ENCODE measurements at regions not wholly inside any gene's neighbourhood (a gene's known extent, or its start where the extent isn't known, plus 50 kb on each side); places are given as distances from the start of the nearest gene placed in this dataset.

DNA sequence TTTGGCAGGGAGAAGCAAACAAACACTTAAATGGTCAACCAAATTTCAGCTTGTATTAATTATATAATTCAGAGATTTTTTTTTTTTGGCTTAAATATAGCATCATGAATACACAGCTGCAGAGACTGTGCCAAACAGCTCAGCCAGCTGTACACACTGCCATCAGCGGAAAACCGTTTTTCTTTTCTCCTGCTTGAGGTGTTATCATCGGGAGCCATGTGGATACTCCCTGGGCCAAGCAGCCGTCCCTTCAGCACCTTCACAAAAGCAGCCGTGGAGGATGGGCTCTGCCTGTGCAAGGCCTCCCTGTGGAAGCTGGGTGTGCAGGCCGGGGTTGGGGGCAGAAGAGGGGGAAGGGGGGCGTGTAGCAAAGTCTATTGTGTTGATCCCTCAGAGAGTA, 85.0 kb downstream of the NUF2 start:
- DNase-seq (ENCODE audit: low spot score), result no peak

DNA sequence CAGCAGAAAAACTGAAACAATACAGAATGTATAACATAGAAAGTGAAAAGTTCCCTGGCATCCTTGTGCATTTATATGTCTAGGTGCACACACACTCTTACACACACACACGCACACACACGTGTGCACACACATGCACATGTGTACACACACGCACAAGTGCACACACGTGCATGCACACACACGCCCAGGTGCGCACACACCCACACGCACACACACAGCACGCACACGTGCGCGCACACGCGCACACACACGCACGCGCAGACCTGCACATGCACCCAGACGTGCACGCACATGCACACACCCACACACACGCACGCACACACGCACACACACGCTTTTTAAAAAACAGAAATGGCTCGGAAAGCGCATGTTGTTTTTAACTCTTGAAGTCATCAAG, 86.5 kb downstream of the NUF2 start:
- no peak for DNase-seq (ENCODE audit: low spot score)

DNA sequence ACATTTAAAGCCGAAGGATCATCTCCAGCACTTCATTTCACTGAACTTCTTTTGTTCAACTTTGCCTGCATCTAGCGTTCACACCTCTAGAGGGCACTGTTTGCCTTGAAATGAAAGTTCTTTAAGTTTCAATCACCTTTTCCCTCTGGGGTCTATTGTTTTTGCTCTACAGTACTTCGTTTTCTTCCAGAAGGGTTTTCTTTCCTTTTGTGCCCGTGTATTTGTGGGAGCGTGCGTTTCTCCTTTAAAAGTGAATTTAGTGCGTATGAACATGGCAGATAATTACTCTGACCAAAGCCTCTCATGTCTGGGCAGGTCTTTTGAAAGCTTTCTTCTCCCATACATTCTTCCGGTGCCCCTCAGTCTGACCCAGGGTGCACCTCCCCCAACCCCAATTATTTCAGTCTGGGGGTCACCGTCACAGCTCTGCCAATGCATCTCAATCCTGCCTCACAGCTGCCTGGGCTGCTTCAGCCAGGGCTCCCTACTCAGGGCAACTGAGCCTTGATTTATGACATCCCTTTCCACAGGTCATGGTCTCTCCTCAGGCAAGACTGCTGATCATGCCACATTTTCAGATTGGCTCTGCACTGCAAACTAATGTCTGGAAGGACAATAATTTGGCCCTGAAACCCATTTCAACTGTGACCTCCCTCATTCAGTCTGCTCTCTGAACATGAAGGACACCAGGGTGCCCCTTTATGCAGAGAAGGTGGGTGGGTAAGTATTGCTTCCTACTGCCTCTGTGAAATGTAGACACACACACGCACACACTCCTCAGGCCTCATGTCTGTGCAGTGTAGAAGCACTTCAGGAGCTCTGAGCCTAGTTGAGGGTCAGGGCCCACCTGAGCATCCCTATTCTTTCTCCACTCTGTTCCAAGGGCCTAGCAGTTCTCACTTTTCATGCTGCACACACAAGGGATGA, 88.6 kb downstream of the NUF2 start:
- no peak for DNase-seq (ENCODE audit: low spot score)

- no peak for DNase-seq (ENCODE audit: low spot score)
These were observed 90.5 kb downstream of the NUF2 start for GRCh38 chr1:163412221-163412620.

DNA sequence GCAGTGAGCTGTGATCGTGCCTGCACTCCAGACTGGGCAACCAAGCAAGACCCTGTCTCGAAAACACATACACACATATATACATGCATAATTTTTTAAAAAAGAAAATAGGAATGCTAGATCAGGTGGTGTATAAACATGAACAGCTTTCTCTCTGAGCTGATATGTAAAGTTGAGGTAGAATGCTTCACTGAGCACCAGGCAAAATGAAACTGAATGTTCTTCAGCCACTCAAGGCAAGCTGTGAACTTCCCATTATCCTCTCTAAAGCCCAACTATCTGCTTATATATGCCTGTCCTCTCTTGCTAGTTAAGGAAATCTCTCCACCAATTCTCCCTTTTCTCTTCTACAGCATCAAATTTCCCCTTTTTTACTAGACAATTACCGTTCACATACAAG, 93.0 kb downstream of the NUF2 start:
- no peak for DNase-seq (ENCODE audit: low spot score)

GRCh38 chr1:163421701-163422100, 99.9 kb downstream of the NUF2 start:
- no peak for DNase-seq (ENCODE audit: low spot score)

- DNase-seq (ENCODE audit: low spot score), result no peak
These were observed 101.1 kb downstream of the NUF2 start for GRCh38 chr1:163422738-163423404.

DNA sequence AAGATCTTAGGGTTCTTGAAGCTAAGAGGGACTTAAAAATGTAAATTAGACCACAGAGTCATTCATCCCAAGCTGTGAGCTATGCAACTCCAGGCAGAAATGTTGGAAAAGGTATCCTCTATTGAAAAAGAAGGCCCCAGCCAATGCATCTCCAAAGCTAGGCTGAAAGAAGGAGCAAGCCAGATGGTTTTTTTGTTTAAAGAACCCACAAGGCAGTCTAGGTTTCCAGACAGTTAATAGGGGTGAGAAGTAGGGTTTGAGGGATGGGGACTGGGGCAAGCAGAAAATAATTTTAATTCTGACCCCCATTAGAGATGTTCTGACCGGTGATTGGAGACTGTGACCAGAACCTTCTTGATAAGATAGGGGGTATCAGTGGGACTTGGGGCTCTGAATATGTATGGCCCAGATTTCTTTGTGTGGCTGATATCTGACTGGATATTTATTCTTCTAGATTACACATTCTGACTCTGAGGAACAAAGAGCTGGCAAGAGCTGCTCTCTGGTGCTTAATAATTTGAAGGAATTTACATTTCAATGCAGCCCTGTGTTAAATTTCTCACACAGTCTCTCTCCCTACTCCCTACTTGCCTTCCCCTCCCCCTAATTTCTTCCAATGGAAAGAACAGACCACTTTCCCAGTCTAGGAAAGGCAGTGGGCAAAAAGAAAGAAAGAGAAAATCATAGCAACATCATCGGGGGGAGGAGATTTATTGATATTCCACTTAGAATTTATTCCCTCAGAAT, 104.9 kb downstream of the NUF2 start:
- no peak for DNase-seq (ENCODE audit: low spot score)

DNA sequence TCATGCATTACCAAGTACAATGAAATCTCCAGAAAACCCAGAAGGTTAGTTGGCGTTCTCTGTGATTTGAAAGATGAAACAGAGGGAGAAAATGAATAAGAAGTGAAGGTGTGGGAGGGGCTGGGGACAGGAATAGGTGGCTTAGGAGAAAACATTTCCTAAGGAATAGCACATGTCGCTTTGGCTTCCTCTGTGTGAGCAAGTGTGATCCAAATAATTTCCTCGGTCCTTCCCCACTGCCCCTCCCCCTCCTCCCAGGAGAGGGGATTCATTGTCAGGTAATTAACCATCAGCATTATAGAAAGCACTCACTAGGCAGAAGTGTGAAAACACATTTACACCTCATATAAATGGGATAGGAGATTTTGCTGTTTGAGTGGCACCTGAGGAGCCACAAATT, 105.5 kb downstream of the NUF2 start:
- DNase-seq (ENCODE audit: low spot score), result no peak

GRCh38 chr1:163436140-163436812, 114.5 kb downstream of the NUF2 start:
- no peak for DNase-seq (ENCODE audit: low spot score)

DNA sequence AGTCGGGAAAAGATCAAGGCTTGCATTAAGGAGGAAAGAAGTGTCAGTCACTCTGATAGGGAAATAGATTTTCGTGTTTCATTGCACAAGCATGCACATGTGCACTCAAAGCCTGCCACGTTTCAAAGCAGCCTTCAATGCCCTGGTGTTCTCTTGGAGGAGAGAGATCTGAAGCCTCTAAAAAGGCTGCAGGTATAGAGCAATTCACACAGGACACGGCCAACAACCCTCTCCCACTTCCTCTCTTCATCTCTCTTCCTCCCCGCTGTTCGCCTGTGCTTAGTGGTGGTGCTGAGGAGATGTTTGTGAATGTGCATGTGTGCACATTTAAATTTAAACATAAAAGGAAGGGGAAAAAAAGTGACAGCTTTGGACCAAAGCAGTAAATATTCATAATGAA, 117.7 kb downstream of the NUF2 start:
- DNase-seq (ENCODE audit: low spot score), result no peak

- no peak for DNase-seq (ENCODE audit: low spot score)
These were observed 118.3 kb downstream of the NUF2 start for GRCh38 chr1:163440090-163440489.

DNA sequence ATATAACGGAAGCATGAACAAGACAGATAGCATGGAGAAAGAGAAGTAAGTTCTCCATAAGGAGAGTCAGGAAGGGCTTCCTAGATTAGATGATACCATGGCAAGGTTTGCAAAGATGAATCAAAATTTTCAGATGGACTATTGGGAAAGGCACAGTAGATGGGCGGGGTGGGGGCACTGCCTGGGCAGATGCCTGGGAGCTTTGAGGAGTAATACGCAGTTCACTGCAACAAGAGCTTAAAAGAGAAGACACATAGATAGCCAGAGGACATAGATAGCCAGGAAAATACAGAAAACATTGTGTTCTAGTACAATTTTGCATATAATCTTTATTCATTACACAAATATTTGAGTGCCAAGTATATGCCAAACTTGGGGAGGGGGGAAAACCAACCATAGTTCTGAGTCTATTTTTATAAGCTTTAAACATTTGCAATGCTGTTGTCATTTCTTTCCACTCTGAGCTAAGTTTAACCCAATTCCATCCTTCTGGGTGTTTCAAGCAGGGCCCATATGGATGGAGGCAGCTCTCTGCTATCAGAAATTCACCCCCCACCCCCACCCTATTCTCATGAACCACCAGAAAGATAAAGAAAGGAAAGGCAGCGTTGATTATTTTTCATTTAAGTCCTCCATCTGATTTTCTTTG, 120.6 kb downstream of the NUF2 start:
- no peak for DNase-seq (ENCODE audit: low spot score)

GRCh38 chr1:163442895-163443294, 121.1 kb downstream of the NUF2 start:
- DNase-seq (ENCODE audit: low spot score), result no peak

DNA sequence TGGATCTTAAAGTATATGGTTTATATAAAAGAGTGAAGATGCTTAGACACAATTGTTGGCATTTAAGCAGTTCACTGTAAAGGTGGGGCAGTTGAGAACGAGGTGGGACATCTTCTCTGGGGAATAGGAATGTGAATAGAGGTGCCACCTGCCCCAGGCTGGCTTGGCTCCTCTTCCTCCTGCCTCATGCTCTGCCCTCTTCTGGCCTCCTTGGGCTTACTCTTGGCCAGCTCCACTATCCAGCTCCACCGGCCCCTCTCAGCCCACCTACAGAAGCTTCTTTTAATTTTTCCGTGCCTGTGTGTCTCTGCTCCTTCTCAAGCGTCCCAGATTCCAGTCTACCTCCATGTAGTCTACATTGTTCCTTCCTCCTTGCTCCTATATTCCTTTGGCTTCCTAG, 122.1 kb downstream of the NUF2 start:
- DNase-seq (ENCODE audit: low spot score), result no peak

DNA sequence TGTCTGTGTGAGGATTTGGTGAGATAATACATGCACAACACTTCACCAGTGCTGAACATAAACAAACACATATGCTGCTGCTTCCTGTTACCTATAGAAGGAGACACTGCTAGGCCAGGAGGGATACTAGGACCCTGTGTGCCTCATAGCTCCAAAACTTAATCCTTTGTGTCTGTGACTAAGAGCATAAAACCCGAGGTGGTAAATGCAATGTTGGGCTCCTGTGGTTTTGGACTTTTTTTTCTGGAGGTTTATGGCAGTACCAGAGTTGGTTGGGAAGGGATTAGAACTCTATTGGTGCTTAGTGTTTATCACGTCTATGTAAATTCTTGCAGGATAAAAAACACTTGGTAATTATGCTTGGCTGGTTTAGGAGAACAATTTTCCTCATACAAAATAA, 122.9 kb downstream of the NUF2 start:
- DNase-seq (ENCODE audit: low spot score), result no peak

DNA sequence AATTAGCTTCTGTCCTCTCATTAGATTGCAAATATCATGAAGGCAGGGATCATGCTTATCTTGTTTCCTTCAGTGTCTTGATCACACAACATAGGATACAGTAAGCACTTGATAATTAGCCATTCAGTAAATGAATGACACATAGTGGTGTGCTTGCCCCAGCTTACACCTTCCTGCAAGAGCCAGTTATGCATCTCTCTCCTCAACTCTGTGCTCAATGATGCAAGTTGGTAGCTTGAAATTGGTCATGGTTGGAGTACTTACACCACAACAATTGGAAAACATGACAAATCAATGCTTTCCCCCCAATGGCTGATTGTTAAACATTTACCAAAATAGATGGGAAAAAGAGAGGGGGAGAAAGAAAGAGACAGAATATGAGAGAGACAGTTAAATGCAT, 129.2 kb downstream of the NUF2 start:
- no peak for DNase-seq (ENCODE audit: low spot score)

- no peak for DNase-seq (ENCODE audit: low spot score)
These were observed 137.8 kb downstream of the NUF2 start for GRCh38 chr1:163459539-163459938.

DNA sequence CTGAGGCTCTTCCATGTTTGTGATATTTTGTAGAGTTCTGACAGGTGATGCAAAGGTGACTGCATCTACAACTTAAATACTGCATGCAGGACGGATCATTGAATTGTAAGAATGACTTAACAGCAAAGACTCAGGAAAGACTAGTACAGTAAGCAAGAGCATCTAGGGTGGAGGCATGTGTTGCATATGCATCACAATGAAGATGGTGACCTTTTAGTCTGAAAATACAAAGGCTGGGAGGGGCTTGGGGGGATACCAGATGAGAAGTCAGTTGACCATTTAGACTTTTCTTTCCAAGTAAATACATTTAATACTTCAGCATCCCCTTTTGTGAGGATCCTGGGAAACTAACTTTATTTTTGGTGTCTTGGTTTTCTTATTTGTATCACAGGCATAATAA, 145.5 kb downstream of the NUF2 start:
- no peak for DNase-seq (ENCODE audit: low spot score)

DNA sequence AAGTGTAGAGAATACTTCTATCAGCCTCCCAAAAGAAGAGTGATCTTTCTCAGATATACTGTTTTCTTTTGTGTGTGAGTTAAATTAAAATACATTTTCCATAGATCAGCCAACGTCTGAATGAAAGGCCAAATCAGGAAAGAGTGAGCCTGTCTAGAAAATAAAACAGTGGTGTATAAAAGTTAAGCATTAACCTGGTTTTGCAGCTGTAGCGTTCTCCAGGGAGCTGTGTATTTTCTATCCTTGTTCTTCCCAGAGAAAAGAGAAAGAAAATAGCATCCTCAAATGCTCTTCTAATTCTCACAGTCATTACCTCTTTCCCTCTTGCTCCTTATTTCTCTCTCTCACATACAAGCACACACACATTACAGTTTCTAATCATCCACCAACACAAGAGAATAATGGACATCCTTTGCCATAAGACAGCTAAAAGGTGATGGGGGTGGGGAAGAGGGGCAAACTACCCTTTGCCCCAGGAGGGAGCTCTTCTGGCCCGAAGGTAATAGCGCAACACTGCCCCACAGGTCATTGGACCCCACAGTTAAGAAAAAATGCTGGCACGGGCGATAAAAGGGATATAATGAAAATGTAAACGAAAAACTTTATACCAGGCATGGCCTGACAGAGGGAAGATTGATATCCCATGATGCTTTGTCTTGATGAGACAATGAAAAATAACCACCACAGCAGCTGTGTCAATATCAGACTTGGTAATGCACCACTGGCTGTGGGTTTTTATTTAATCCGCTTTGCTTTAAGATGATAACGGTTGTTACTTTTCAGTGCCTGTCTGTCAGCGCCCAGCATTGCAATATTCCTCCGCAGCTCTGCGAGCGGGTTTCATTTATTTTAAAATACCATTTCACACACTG, 150.3 kb downstream of the NUF2 start:
- no peak for DNase-seq (ENCODE audit: low spot score)

Measured in ureter (tissue), 1 donor.